CD4-positive, alpha-beta T cell treated with Interferon gamma for 1 hour (primary cell): ENCODE measurements at regions not wholly inside any gene's neighbourhood (a gene's known extent, or its start where the extent isn't known, plus 50 kb on each side); places are given as distances from the start of the nearest gene placed in this dataset.

Experiments used
- DNase-seq: peaks from one replicate; pipeline ENCODE4 v3.0.0-alpha.2; 2020

GRCh38 chr13:73225990-73226389 lies 167.2 kb downstream of the KLF5 start:
- no peak for DNase-seq

- DNase-seq, result no peak
Observed at GRCh38 chr13:73224703-73225102, 165.9 kb downstream of the KLF5 start.

DNA sequence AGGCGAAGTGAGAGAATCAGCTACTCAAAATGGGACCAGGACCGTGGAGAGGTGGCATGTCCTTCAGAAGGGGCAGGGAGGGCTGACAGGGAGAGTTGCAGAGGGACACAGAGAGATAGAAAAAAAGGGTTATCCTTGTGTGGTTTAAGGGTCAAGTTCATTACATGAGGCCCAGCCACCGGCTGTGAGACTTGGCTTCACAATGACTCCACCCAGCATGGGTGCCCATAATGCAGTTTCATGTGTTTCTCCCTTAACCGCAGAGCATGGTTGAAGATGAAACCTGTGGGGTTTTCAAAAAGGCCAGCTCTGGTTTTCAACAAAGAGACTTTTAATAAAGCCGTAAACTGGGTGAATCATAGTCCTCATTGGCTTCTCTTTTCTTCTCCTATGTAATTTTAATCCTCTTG lies 164.6 kb downstream of the KLF5 start:
- DNase-seq, result no peak

- no peak for DNase-seq
Observed at GRCh38 chr13:73222627-73223305, 164.0 kb downstream of the KLF5 start.

GRCh38 chr13:73220966-73221720 lies 162.3 kb downstream of the KLF5 start:
- no peak for DNase-seq

DNA sequence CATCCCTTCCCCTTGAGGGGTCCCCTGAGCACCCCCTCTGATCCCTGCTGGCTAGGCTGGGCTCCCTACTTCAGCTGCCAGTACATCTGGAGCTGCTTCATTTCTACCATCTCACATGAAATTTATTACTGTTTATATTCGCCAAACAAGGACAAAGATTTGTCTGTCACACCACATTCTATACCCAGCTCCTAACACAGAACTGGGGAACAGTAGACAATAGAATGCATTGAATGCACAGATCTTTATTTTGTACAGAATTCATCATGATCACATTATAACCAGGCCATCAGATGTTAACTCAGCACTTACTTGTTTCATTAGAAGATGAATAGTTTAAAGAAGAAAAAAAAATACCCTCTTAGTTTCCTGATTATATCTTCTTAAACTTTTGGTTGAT lies 159.4 kb downstream of the KLF5 start:
- no peak for DNase-seq

DNA sequence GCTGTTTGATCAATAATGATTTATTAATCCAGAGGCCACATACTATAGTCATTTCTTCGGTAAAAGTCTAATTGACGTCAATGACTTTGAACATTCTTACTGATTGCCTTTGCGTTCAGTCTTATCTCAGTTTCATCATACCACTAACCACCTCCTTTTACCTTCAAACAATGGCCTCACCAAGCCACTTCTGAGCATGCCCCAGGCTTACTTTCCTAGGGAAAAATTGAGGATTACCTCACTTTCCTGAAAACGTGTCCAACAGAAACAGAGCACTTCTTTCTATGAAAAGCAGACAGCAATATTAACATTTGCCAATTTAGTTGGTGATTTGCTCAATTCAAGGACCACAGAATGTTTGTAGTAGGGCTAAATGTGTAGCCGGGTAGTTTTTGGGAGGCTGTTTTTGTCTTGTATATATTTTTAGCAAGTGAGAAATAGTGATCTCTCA lies 157.6 kb downstream of the KLF5 start:
- no peak for DNase-seq

- no peak for DNase-seq
Observed at GRCh38 chr13:73215823-73216222, 157.0 kb downstream of the KLF5 start.

GRCh38 chr13:73212482-73212881 lies 153.7 kb downstream of the KLF5 start:
- DNase-seq, result no peak

DNA sequence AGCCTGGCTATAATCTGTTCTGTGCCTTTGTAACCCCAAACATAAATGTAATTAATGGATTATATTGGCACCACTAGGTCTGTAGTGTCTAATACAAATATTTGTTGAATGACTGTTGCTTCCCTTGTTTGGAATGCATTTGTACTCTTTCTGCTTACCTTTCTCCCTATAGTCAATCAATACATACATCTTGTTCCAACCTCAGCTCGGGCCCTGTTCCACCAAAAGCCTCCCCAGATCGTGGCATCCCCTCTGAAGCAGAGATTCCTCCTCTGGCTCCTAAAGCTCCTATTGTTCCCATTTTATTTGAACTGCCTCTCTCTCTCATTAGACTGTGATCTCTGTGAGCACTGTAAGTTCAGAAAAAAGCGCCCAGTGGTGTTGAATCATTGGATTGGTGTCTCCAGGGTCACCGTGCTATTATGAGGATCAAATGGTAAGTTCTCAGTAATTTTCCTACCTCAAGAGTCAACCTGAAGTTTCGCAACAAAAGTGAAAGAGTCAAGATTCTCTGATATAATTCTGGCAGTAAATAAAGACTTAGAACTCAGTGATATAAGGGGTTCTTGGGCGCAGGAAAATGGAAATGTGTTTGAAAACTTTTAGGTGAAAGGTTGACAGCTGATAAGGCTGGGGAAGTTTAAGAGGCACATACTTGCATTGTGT lies 151.5 kb downstream of the KLF5 start:
- no peak for DNase-seq

DNA sequence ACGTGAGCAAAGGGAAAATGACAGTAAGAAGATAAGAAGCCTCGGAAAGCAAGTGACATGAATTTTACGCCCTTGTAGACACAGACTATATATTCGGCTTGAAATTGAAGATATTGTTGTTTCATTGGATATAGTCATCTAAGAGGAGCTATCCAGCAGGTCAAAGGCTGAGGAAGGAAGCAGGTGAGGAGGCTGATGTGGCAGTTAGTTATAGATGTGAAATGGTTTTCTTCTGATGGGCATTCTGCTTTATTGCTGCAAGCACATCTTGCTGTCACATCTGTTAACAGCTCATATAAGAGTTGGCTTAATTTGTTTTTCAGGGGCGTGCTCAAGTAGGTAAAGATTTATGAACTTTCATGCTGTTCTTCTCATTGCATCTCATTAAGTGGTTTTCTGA lies 146.1 kb downstream of the KLF5 start:
- no peak for DNase-seq

DNA sequence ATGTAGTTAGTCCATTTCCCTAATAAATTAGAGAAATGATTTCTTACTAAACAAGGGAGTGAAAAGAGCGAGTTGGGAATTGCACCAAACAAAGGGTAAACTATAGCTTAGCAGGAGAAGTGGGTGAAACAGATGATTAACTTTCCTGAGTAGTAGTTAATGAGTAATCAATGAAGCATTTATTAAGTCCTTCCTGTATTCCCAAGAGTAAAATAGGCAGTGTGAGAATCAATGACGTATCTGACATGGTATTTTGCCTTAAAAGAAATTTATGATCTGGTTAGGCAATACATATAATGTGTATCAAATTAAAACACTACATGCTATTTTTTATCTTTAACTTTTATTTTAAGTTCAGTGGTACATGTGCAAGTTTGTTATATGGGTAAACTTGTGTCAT lies 142.8 kb downstream of the KLF5 start:
- DNase-seq, result no peak

DNA sequence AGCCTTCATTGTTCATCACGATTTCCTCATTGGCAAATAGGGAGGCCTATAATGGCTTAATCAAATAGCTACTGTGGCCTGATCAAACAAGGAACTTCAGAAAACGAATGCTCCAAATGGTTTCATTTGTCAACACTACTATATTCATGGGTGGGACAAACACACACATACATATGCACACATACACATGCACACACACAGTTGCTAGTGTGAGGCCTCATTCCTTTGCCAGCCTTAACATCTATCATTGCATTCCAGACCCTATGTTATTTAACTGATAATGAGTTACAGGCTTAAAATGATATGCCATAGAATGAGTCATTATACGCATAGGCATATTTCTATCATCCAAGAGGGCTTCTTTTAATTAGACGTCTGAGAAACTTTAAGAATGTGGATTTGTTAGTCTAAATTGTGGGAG lies 140.2 kb downstream of the KLF5 start:
- no peak for DNase-seq

- DNase-seq, result no peak
Observed at GRCh38 chr13:73195091-73195490, 136.3 kb downstream of the KLF5 start.

- DNase-seq, result no peak
Observed at GRCh38 chr13:73194310-73194709, 135.5 kb downstream of the KLF5 start.

DNA sequence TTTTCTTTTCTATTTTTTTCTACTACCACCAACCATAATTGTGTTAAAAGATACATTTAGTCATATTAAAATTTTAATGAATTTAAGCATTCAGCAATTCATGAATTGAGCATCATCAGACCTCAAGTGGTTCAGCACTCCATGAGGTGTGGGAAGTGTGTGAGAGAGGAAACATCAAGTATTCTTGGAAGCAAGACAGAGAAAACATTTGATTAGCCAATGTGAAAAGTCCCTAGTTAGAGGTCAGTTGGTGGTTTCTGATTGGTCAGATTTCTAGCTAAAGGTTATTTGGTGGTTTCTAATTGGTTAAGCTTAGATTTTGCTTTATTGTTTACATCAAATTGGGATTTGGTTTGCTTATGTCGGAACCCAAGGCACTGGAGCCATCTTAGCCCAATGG lies 134.7 kb downstream of the KLF5 start:
- DNase-seq, result no peak

DNA sequence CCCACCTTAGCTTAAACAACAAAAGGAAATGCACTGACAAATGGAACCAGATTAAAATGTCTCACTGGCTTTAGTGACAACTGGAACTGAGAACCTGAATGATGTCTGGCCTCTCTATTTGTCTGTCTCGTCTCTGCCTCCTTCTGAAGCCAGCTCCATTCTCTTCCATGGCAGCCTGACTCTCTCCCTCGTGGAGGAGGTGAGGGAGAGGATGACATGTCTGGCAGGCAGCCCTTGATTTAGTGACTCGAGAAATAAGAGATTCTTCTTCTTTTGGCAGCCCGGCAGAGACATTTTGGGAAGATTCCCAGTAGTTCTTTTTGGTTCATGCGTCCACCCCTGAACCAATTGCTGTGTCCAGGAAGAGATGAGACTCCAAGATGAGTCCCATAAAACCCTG lies 131.7 kb downstream of the KLF5 start:
- DNase-seq, result no peak

DNA sequence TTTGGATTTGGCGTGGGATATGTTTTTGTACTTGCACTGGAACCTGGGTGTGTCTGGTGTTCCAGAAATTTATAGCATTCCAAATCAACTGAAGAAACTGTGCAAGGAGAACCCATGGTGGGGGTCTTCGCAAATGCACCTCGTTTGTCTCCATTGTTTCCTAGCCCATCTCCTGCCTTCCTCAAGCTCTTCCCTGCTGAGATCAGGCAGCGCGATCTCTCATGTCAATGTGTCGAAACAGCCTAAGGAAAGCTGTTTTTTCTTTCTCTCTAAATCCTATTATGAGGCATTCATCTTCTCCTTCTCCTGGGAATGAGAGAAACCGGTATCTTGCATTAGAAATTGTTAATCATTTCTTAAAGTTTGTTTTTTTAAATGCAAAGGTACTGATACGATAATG lies 131.0 kb downstream of the KLF5 start:
- no peak for DNase-seq

DNA sequence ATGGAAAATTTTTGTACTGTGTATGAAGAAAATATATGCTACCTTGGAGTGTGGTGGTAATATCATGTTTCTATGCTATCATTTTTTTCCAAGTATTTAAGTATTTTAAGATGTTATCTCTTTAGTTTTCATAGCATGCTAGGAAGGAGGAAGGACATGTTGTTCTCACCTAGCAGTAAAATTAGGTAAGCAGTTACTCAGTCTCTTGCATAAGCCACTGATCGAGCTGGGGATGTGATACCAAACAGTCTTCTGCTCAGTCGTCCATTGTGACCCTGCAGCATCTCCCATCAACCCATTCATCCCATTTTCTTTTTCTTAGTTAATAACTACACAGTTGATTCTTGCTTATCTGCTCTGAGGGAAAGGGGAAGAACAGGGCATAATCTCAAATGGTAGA lies 130.6 kb downstream of the KLF5 start:
- no peak for DNase-seq

DNA sequence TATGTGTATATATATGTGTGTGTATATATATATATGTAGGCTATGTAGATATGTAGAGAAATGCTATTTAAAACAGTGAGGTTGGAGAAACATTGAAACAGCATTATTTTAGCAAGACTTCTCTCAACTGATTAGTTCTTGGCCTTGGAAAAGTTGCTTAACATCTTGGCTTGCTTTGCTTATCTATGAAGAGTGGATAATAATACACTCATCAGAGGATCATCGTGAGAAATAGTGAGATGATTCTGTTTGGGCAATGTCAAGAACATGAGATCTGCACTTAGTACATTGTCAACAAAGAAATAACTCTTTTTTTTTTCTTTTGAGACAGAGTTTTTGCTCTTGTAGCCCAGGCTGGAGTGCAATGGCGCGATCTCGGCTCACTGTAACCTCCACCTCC lies 128.3 kb downstream of the KLF5 start:
- DNase-seq, result no peak

GRCh38 chr13:73179650-73180274 lies 121.0 kb downstream of the KLF5 start:
- DNase-seq, result no peak

DNA sequence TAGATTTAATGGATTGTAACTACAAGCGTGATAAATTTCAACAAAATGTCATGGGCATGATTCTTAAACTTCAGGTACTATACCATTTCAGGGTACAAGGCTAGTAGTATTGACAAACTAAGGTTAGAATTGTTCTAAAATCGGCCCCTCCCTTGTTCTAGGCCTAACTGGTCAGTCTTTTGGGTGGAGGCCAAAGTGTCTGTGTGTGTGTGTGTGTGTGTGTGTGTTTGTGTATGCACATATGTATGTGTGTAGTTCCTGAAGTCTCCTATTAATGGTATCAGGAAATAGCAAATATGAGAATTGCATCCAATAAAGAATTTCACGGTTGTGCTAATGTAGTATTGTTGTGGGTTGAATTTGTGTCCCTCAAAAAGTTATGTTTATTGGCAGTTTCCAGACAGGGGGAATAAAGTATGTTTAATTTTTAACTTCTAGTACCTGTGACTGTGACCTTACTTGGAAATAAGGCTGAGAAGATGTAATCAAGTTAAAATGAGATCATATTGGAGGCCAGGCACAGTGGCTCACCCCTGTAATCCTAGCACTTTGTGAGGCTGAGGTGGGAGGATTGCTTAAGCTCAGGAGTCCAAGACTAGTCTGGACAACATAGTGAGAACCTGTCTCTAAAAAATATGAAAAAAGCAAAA lies 119.2 kb downstream of the KLF5 start:
- no peak for DNase-seq

- no peak for DNase-seq
Observed at GRCh38 chr13:73177017-73177416, 118.2 kb downstream of the KLF5 start.
